ENCODE measurements at regions not wholly inside any gene's neighbourhood (a gene's known extent, or its start where the extent isn't known, plus 50 kb on each side); places are given as distances from the start of the nearest gene placed in this dataset.

- Histone ChIP-seq H3K4me3 (ENCODE audit: low read depth, low read length) (no peak overlapping the region), H3K27me3 (ENCODE audit: control insufficient read depth, insufficient read depth, low read length) (no peaks in the 10 kb centered on the region), H3K36me3 (ENCODE audit: control insufficient read depth, insufficient read depth, low read length) (no peaks in the 10 kb centered on the region)
- ChIA-PET CTCF (no interaction called here), POLR2A (no interaction called here)
- TF ChIP-seq CTCF (IDR thresholded peaks at IDR 0.05; ENCODE audit: insufficient read depth, low read depth, low read length): no peak
- DNase-seq (ENCODE audit: low read depth): no peak
These were observed 545.9 kb upstream of the ZFP42 start for GRCh38 chr4:187449702-187450101.

DNA sequence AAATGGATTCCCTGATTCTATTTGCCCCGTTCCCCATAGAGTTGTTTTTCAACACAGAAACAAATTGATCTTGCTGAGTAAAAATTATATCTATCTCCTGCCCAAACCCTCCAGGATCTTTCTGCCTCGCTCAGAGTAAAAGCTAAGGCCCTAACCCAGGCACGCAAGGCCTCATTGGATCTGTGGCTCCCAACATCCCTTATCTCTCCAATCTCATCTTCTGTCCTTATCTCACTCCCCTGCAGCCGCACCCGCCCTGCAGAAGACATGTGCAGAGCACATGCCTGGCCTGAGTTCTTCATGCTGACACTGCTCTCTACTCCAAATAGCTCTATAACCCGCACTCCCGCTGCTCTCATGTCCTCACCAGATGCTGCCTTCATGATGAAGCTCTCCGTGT is 543.8 kb upstream of the ZFP42 start:
- CTCF ChIA-PET: no interaction called here
- Histone ChIP-seq H3K27me3 (ENCODE audit: control insufficient read depth, insufficient read depth, low read length) (no peaks in the 10 kb centered on the region), H3K4me3 (ENCODE audit: low read depth, low read length) (no peak overlapping the region), H3K36me3 (ENCODE audit: control insufficient read depth, insufficient read depth, low read length) (no peaks in the 10 kb centered on the region)
- DNase-seq (ENCODE audit: low read depth): no peak
- TF ChIP-seq CTCF (IDR thresholded peaks at IDR 0.05; ENCODE audit: insufficient read depth, low read depth, low read length): no peak
- POLR2A ChIA-PET: no interaction called here

GRCh38 chr4:187460016-187460415 is 535.6 kb upstream of the ZFP42 start:
- DNase-seq (ENCODE audit: low read depth): no peak
- POLR2A ChIA-PET: no interaction called here
- CTCF ChIA-PET: no interaction called here

DNA sequence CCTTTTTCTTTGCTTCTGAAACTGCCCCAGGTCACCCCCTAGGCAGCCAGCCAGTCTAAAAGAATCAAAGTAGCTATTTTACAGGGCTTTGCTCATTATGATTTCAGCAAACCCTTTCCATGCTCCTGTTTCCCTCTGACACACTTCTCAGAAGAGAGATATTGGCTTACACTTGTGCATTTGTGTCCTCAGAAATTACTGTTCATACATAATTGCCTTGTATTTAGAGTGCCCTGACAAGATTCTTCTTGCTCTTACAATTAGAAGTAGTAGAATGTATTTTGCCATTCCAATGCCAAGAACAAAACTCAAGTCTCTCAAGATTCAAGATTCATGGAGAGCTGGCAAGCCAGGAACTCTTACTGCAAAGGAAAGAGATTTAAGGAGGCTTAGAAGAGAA is 531.0 kb upstream of the ZFP42 start:
- no peaks in the 10 kb centered on the region for H3K36me3 ChIP-seq (ENCODE audit: control insufficient read depth, insufficient read depth, low read length)
- H3K27me3 ChIP-seq (ENCODE audit: control insufficient read depth, insufficient read depth, low read length): no peaks in the 10 kb centered on the region
- H3K4me3 ChIP-seq (ENCODE audit: low read depth, low read length): no peak overlapping the region
- ChIA-PET POLR2A (interaction anchor here (0.6 kb wide), 1 partner anchor 788 kb away, joined by 5 read pairs; no protein-coding TSS in a partner anchor), CTCF (interaction anchor here (1.7 kb wide), 1 partner anchor 14 kb away, joined by 5 read pairs; no protein-coding TSS in a partner anchor)
- no peak for DNase-seq (ENCODE audit: low read depth)
- no peak for TF ChIP-seq CTCF (IDR thresholded peaks at IDR 0.05; ENCODE audit: insufficient read depth, low read depth, low read length)

More at GRCh38 chr4:187460016-187460415, 535.6 kb upstream of the ZFP42 start:
- H3K4me3 ChIP-seq (ENCODE audit: low read depth, low read length): no peak overlapping the region
- H3K27me3 ChIP-seq (ENCODE audit: control insufficient read depth, insufficient read depth, low read length): no peaks in the 10 kb centered on the region
- TF ChIP-seq CTCF (IDR thresholded peaks at IDR 0.05; ENCODE audit: insufficient read depth, low read depth, low read length): no peak
- H3K36me3 ChIP-seq (ENCODE audit: control insufficient read depth, insufficient read depth, low read length): no peaks in the 10 kb centered on the region

DNA sequence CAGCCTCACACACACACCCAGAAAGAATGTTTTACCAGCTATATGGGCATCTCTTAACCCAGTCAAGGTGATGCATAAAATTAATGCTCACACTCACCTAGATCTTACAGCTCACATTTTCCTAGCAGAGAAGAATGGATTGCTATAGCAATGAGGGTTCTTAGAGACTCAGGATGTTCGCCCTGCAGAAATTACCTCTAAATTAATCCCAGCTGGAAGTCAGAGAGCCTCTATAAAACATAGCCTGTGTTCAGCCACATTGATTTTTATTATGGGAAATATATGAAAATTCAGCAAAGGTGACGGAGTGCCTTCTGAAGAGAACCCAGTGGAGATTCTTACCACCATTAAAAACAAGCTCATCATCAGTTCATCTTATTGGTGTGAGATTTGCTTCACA is 528.3 kb upstream of the ZFP42 start:
- Histone ChIP-seq H3K36me3 (ENCODE audit: control insufficient read depth, insufficient read depth, low read length) (no peaks in the 10 kb centered on the region), H3K27me3 (ENCODE audit: control insufficient read depth, insufficient read depth, low read length) (no peaks in the 10 kb centered on the region), H3K4me3 (ENCODE audit: low read depth, low read length) (no peak overlapping the region)
- ChIA-PET CTCF (interaction anchor here (0.7 kb wide), 1 partner anchor 261 kb away, joined by 3 read pairs; no protein-coding TSS in a partner anchor), POLR2A (no interaction called here)
- DNase-seq (ENCODE audit: low read depth): no peak
- TF ChIP-seq CTCF (IDR thresholded peaks at IDR 0.05; ENCODE audit: insufficient read depth, low read depth, low read length): no peak

All from BJ (cell line).